ENCODE measurements at regions not wholly inside any gene's neighbourhood (a gene's known extent, or its start where the extent isn't known, plus 50 kb on each side); places are given as distances from the start of the nearest gene placed in this dataset.
A peak's percentile ranks its signal among the peaks of the same experiment; 100 is the strongest.

- no peak for DNase-seq
Observed at GRCh38 chrX:10048076-10048475, 80.9 kb downstream of the CLDN34 start.

- no peak for DNase-seq
Observed at GRCh38 chrX:10048707-10049106, 81.5 kb downstream of the CLDN34 start.

GRCh38 chrX:10049236-10049635 is 82.1 kb downstream of the CLDN34 start:
- DNase-seq: no peak

GRCh38 chrX:10050481-10050880 is 83.3 kb downstream of the CLDN34 start:
- peak; percentile 43 for DNase-seq

GRCh38 chrX:10051866-10052480 is 84.8 kb downstream of the CLDN34 start:
- no peak for DNase-seq

- no peak for DNase-seq
Observed at GRCh38 chrX:10052906-10053625, 85.9 kb downstream of the CLDN34 start.

- DNase-seq: no peak
Observed at GRCh38 chrX:10054396-10054795, 87.2 kb downstream of the CLDN34 start.

GRCh38 chrX:10055430-10055829 is 88.3 kb downstream of the CLDN34 start:
- DNase-seq: no peak

GRCh38 chrX:10062352-10062751 is 94.4 kb upstream of the CLCN4 start:
- DNase-seq: no peak

- DNase-seq: no peak
Observed at GRCh38 chrX:10062980-10063379, 93.8 kb upstream of the CLCN4 start.

- DNase-seq: no peak
Observed at GRCh38 chrX:10064736-10065135, 92.0 kb upstream of the CLCN4 start.

GRCh38 chrX:10070714-10071436 is 85.9 kb upstream of the CLCN4 start:
- no peak for DNase-seq

GRCh38 chrX:10071451-10072144 is 85.2 kb upstream of the CLCN4 start:
- no peak for DNase-seq

- DNase-seq: no peak
Observed at GRCh38 chrX:10072786-10073568, 83.8 kb upstream of the CLCN4 start.

GRCh38 chrX:10073671-10074070 is 83.1 kb upstream of the CLCN4 start:
- no peak for DNase-seq

GRCh38 chrX:10074241-10074941 is 82.4 kb upstream of the CLCN4 start:
- no peak for DNase-seq

GRCh38 chrX:10076765-10077164 is 80.0 kb upstream of the CLCN4 start:
- DNase-seq: peak; percentile 3

GRCh38 chrX:10077425-10078188 is 79.2 kb upstream of the CLCN4 start:
- DNase-seq: peak; percentile 1

GRCh38 chrX:10078266-10078665 is 78.5 kb upstream of the CLCN4 start:
- no peak for DNase-seq

GRCh38 chrX:10079231-10079630 is 77.5 kb upstream of the CLCN4 start:
- peak; percentile 36 for DNase-seq

- peak; percentile 3 for DNase-seq
Observed at GRCh38 chrX:10083809-10084208, 73.0 kb upstream of the CLCN4 start.
